GM13977 (cell line): ENCODE measurements at regions not wholly inside any gene's neighbourhood (a gene's known extent, or its start where the extent isn't known, plus 50 kb on each side); places are given as distances from the start of the nearest gene placed in this dataset.

Source experiments
- DNase-seq: peaks from one replicate; pipeline ENCODE4 v3.0.0; 2012; ENCODE audit warnings: low spot score
- CTCF ChIP-seq: IDR thresholded peaks from 2 replicates; pipeline ENCODE4 v1.5.1; 2012; ENCODE audit warnings: mild to moderate bottlenecking, control low read depth; ENCODE audit not compliant: insufficient read depth; ENCODE audit errors: extremely low read depth, missing control alignments
- in situ Hi-C: fragments of 300-500 bp; cut with MboI; formaldehyde crosslinking; loops from one replicate; pipeline ENCODE4 v1.12.0; 2022; ENCODE audit warnings: low sequenced_read_pairs, low pct_unique_long_range_greater_than_20kb, mixed read lengths, inconsistent platforms; ENCODE audit not compliant: unreplicated experiment

GRCh38 chr14:103186909-103187586, 63.8 kb downstream of the TNFAIP2 start:
- in situ Hi-C loops, result no loop called here
- no peak for TF ChIP-seq CTCF
- DNase-seq, result no peak

- in situ Hi-C loops, result no loop called here
- DNase-seq, result no peak
- TF ChIP-seq CTCF, result no peak
These were observed 64.7 kb downstream of the TNFAIP2 start for GRCh38 chr14:103187911-103188310.

GRCh38 chr14:103188810-103189480, 65.7 kb downstream of the TNFAIP2 start:
- DNase-seq, result peak; percentile 55
- in situ Hi-C loops, result no loop called here
- TF ChIP-seq CTCF, result peak; percentile 17

- in situ Hi-C loops, result no loop called here
- no peak for TF ChIP-seq CTCF
- DNase-seq, result no peak
These were observed 66.5 kb downstream of the TNFAIP2 start for GRCh38 chr14:103189481-103190470.

GRCh38 chr14:103190741-103191140, 67.5 kb downstream of the TNFAIP2 start:
- no peak for DNase-seq
- TF ChIP-seq CTCF, result no peak
- in situ Hi-C loops, result no loop called here

GRCh38 chr14:103191844-103192243, 68.6 kb downstream of the TNFAIP2 start:
- in situ Hi-C loops, result no loop called here
- DNase-seq, result no peak
- no peak for TF ChIP-seq CTCF
